PC-3 (cell line): ENCODE measurements at regions not wholly inside any gene's neighbourhood (a gene's known extent, or its start where the extent isn't known, plus 50 kb on each side); places are given as distances from the start of the nearest gene placed in this dataset.

Experiments
- ATAC-seq: fragments of 200-7000 bp; cut with Tn5 transposase; 2 replicates; pipeline ENCODE4 v1.9.1; 2020; ENCODE audit warnings: mild to moderate bottlenecking, moderate library complexity
- BruUV-seq: library from RNA; stranded (reverse); fragments of 400-500 nt; replicated peaks from 2 replicates; lab custom pipeline; 2021; lab: Mats Ljungman, UMichigan
- CTCF ChIA-PET: fragments of 300-600 bp; sonication (Branson Sonifier 250); formaldehyde crosslinking; loops from one replicate; lab custom pipeline; 2022; ENCODE audit warnings: antibody characterized with exemption; lab: Charles Lee
- POLR2A ChIA-PET: fragments of 300-600 bp; sonication (Branson Sonifier 250); formaldehyde crosslinking; loops from one replicate; lab custom pipeline; 2022; ENCODE audit warnings: antibody characterized with exemption; ENCODE audit not compliant: unreplicated experiment; lab: Charles Lee
- DNase-seq: peaks from one replicate; pipeline ENCODE4 v3.0.0-alpha.2; 2015
- H2AFZ ChIP-seq: fragments of 300-600 bp; sonication (generic); 2 replicates; pipeline ENCODE4 v1.6.0; 2016; ENCODE audit warnings: antibody characterized with exemption, low read length
- H3F3A ChIP-seq: fragments of 300-600 bp; sonication (generic); one replicate; pipeline ENCODE4 v1.6.0; 2017; ENCODE audit warnings: antibody characterized with exemption, low read length, control low read depth, mild to moderate bottlenecking; ENCODE audit not compliant: unreplicated experiment
- H3K27ac ChIP-seq: fragments of 300-600 bp; sonication (generic); 2 replicates; pipeline ENCODE4 v1.5.1; 2016; ENCODE audit warnings: mild to moderate bottlenecking, low read length
- H3K27me3 ChIP-seq: fragments of 300-600 bp; sonication (generic); 2 replicates; pipeline ENCODE4 v1.6.1; 2016; ENCODE audit warnings: low read length, mixed read lengths
- H3K36me3 ChIP-seq: fragments of 300-600 bp; sonication (generic); 2 replicates; pipeline ENCODE4 v1.6.1; 2016; ENCODE audit warnings: low read depth, mixed run types, low read length, mixed read lengths
- H3K4me1 ChIP-seq: fragments of 300-600 bp; sonication (generic); 2 replicates; pipeline ENCODE4 v1.5.1; 2016; ENCODE audit warnings: low read length; ENCODE audit not compliant: insufficient read depth
- H3K4me2 ChIP-seq: fragments of 300-600 bp; sonication (generic); 2 replicates; pipeline ENCODE4 v1.6.0; 2016; ENCODE audit warnings: low read length
- H3K4me3 ChIP-seq: fragments of 300-600 bp; sonication (generic); 2 replicates; pipeline ENCODE4 v1.5.1; 2016; ENCODE audit warnings: mild to moderate bottlenecking, low read length, mixed read lengths
- H3K79me2 ChIP-seq: fragments of 300-600 bp; sonication (generic); 2 replicates; pipeline ENCODE4 v1.6.1; 2017; ENCODE audit warnings: low read length, mixed read lengths
- H3K9ac ChIP-seq: fragments of 300-600 bp; sonication (generic); 2 replicates; pipeline ENCODE4 v1.6.0; 2016; ENCODE audit warnings: mild to moderate bottlenecking, low read length
- H3K9me2 ChIP-seq: fragments of 300-600 bp; sonication (generic); replicated peaks from 2 replicates; pipeline ENCODE4 v1.6.1; 2016; ENCODE audit warnings: mixed run types, low read length, mixed read lengths
- H3K9me3 ChIP-seq: fragments of 300-600 bp; sonication (generic); 2 replicates; pipeline ENCODE4 v1.6.1; 2016; ENCODE audit warnings: low read length, mixed read lengths
- H4K20me1 ChIP-seq: fragments of 300-600 bp; sonication (generic); 2 replicates; pipeline ENCODE4 v1.6.1; 2016; ENCODE audit warnings: low read length, mixed read lengths
- CTCF ChIP-seq: fragments of 300-600 bp; sonication (generic); conservative IDR thresholded peaks from 2 replicates; pipeline ENCODE4 v1.5.1; 2017; ENCODE audit warnings: antibody characterized with exemption, low read depth, mild to moderate bottlenecking, low read length
- EZH2 ChIP-seq: fragments of 300-600 bp; sonication (generic); IDR thresholded peaks from one replicate; pipeline ENCODE4 v1.6.1; 2017; ENCODE audit warnings: antibody characterized with exemption, mild to moderate bottlenecking, low read length; ENCODE audit not compliant: unreplicated experiment
- EZH2phosphoT487 ChIP-seq: fragments of 300-600 bp; sonication (generic); IDR thresholded peaks from 2 replicates; pipeline ENCODE4 v1.6.1; 2018; ENCODE audit warnings: mild to moderate bottlenecking, antibody characterized with exemption, low read length, borderline replicate concordance
- intact Hi-C: fragments of 100-400 bp; cut with micrococcal nuclease; formaldehyde crosslinking; loops from 2 replicates; pipeline ENCODE4 v1.9.0; 2023

GRCh38 chr10:10967029-10967428, 50.6 kb upstream of the CELF2 start:
- no peaks in the 10 kb centered on the region for H3K36me3 ChIP-seq
- CTCF ChIA-PET, result no interaction called here
- no peak overlapping the region for H3K4me3 ChIP-seq
- H3K4me1 ChIP-seq, result no peaks in the 10 kb centered on the region
- no peaks in the 10 kb centered on the region for H3K9me3 ChIP-seq
- no peaks in the 10 kb centered on the region for H3K79me2 ChIP-seq
- BruUV-seq, result no TSS peak
- no peak overlapping the region for H3K9ac ChIP-seq
- no peaks in the 10 kb centered on the region for H4K20me1 ChIP-seq
- intact Hi-C loops, result no loop called here
- TF ChIP-seq EZH2phosphoT487, result no peak
- no peak for TF ChIP-seq EZH2
- TF ChIP-seq CTCF, result no peak
- H3K27me3 ChIP-seq, result no peaks in the 10 kb centered on the region
- no peaks in the 10 kb centered on the region for H3F3A ChIP-seq
- no peak overlapping the region for H3K4me2 ChIP-seq
- no peak overlapping the region for H3K27ac ChIP-seq
- POLR2A ChIA-PET, result no interaction called here
- ATAC-seq, result no peak
- no peaks in the 10 kb centered on the region for H3K9me2 ChIP-seq
- DNase-seq, result no peak
- no peak overlapping the region for H2AFZ ChIP-seq

GRCh38 chr10:10967581-10968256, 50.0 kb upstream of the CELF2 start:
- intact Hi-C loops, result no loop called here
- ChIA-PET CTCF (no interaction called here), POLR2A (no interaction called here)
- Histone ChIP-seq H3K4me3 (no peak overlapping the region), H3K4me1 (no peaks in the 10 kb centered on the region), H3K9ac (no peak overlapping the region), H3K36me3 (no peaks in the 10 kb centered on the region), H3K79me2 (no peaks in the 10 kb centered on the region), H3K9me2 (no peaks in the 10 kb centered on the region), H3F3A (no peaks in the 10 kb centered on the region), H2AFZ (no peak overlapping the region), H4K20me1 (no peaks in the 10 kb centered on the region), H3K27ac (no peak overlapping the region), H3K9me3 (no peaks in the 10 kb centered on the region), H3K27me3 (no peaks in the 10 kb centered on the region), H3K4me2 (no peak overlapping the region)
- DNase-seq (no peak), ATAC-seq (no peak)
- no TSS peak for BruUV-seq
- TF ChIP-seq EZH2 (no peak), EZH2phosphoT487 (no peak), CTCF (no peak)
